DND-41 (cell line): ENCODE measurements at regions not wholly inside any gene's neighbourhood (a gene's known extent, or its start where the extent isn't known, plus 50 kb on each side); places are given as distances from the start of the nearest gene placed in this dataset.

Experiments used
- ATAC-seq: fragments of 200-7000 bp; cut with Tn5 transposase; 3 replicates; pipeline ENCODE4 v1.9.1; 2021; ENCODE audit warnings: low read depth; ENCODE audit not compliant: insufficient read depth
- DNase-seq: peaks from one replicate; pipeline ENCODE4 v3.0.0-alpha.2; 2020
- H2AFZ ChIP-seq: 2 replicates; pipeline ENCODE4 v1.6.0; 2012; ENCODE audit warnings: low read depth, low read length
- H3K27ac ChIP-seq: 2 replicates; pipeline ENCODE4 v1.5.1; 2012; ENCODE audit warnings: low read length, inconsistent platforms
- H3K27me3 ChIP-seq: fragments of 200-600 bp; sonication (generic); 2 replicates; pipeline ENCODE4 v1.6.0; 2012; ENCODE audit warnings: low read length, mild to moderate bottlenecking, inconsistent platforms; ENCODE audit not compliant: insufficient read depth, poor library complexity
- H3K36me3 ChIP-seq: 2 replicates; pipeline ENCODE4 v1.5.1; 2012; ENCODE audit warnings: low read length, inconsistent platforms; ENCODE audit not compliant: insufficient read depth
- H3K4me1 ChIP-seq: 2 replicates; pipeline ENCODE4 v1.5.1; 2012; ENCODE audit warnings: mild to moderate bottlenecking, low read length; ENCODE audit not compliant: insufficient read depth
- H3K4me2 ChIP-seq: 2 replicates; pipeline ENCODE4 v1.6.0; 2012; ENCODE audit warnings: mild to moderate bottlenecking, moderate library complexity, low read length, inconsistent platforms; ENCODE audit not compliant: insufficient read depth
- H3K4me3 ChIP-seq, 2 experiments: fragments of 200-600 bp in 1 of 2; shearing (Covaris generic) in 1 of 2; 2 replicates each; pipeline ENCODE4 v1.5.1; 2012 to 2016; ENCODE audit warnings: inconsistent platforms in 2 of 2, low read length in 2 of 2, mild to moderate bottlenecking in 2 of 2, low read depth in 1 of 2, moderate library complexity in 1 of 2
- H3K79me2 ChIP-seq: 2 replicates; pipeline ENCODE4 v1.6.0; 2012; ENCODE audit warnings: low read length, inconsistent platforms; ENCODE audit not compliant: insufficient read depth
- H3K9ac ChIP-seq: 2 replicates; pipeline ENCODE4 v1.6.0; 2012; ENCODE audit warnings: low read depth, mild to moderate bottlenecking, inconsistent platforms, low read length, moderate library complexity
- H3K9me3 ChIP-seq: 2 replicates; pipeline ENCODE4 v1.5.1; 2012; ENCODE audit warnings: low read length, moderate library complexity, mild to moderate bottlenecking, inconsistent platforms; ENCODE audit not compliant: insufficient read depth, severe bottlenecking
- H4K20me1 ChIP-seq: 2 replicates; pipeline ENCODE4 v1.6.0; 2012; ENCODE audit warnings: low read length; ENCODE audit not compliant: insufficient read depth
- CTCF ChIP-seq: IDR thresholded peaks from 2 replicates; pipeline ENCODE4 v1.5.1; 2012; ENCODE audit warnings: borderline replicate concordance, low read length, moderate library complexity, mild to moderate bottlenecking; ENCODE audit not compliant: poor library complexity, severe bottlenecking; ENCODE audit errors: extremely low read depth
- EZH2 ChIP-seq: IDR thresholded peaks from 3 replicates; pipeline ENCODE4 v1.6.1; 2012; ENCODE audit warnings: borderline replicate concordance, low read depth, mild to moderate bottlenecking, moderate library complexity, low read length, inconsistent platforms; ENCODE audit not compliant: severe bottlenecking

GRCh38 chr10:78713659-78714058, 355.1 kb upstream of the ZMIZ1 start:
- Histone ChIP-seq H3K4me3 (no peak overlapping the region), H3K9ac (no peak overlapping the region), H3K79me2 (no peaks in the 10 kb centered on the region), H2AFZ (no peak overlapping the region), H3K9me3 (no peaks in the 10 kb centered on the region), H3K36me3 (no peaks in the 10 kb centered on the region), H3K4me1 (no peaks in the 10 kb centered on the region), H3K27me3 (no peaks in the 10 kb centered on the region), H3K4me2 (no peak overlapping the region), H3K27ac (no peak overlapping the region), H4K20me1 (no peaks in the 10 kb centered on the region)
- DNase-seq (no peak), ATAC-seq (no peak)
- TF ChIP-seq CTCF, result no peak
- no peak for TF ChIP-seq EZH2

- H3K9me3 ChIP-seq, result no peaks in the 10 kb centered on the region
- no peaks in the 10 kb centered on the region for H3K27me3 ChIP-seq
- H3K4me1 ChIP-seq, result no peaks in the 10 kb centered on the region
- H4K20me1 ChIP-seq, result no peaks in the 10 kb centered on the region
- no peaks in the 10 kb centered on the region for H3K79me2 ChIP-seq
- DNase-seq, result no peak
- TF ChIP-seq CTCF, result no peak
- no peak for TF ChIP-seq EZH2
- H3K27ac ChIP-seq, result no peak overlapping the region
- no peak overlapping the region for H3K4me3 ChIP-seq
- H3K9ac ChIP-seq, result no peak overlapping the region
- H3K4me2 ChIP-seq, result no peak overlapping the region
- ATAC-seq, result no peak
- no peaks in the 10 kb centered on the region for H3K36me3 ChIP-seq
- no peak overlapping the region for H2AFZ ChIP-seq
These were observed 354.5 kb upstream of the ZMIZ1 start for GRCh38 chr10:78714225-78714624.

- no peak for ATAC-seq
- DNase-seq, result no peak
- Histone ChIP-seq H3K27ac (no peak overlapping the region), H3K9me3 (peaks cover 4% of the 10 kb centered on the region), H2AFZ (no peak overlapping the region), H3K79me2 (no peaks in the 10 kb centered on the region), H4K20me1 (no peaks in the 10 kb centered on the region), H3K4me1 (no peaks in the 10 kb centered on the region), H3K36me3 (no peaks in the 10 kb centered on the region), H3K9ac (no peak overlapping the region), H3K27me3 (no peaks in the 10 kb centered on the region), H3K4me3 (no peak overlapping the region), H3K4me2 (no peak overlapping the region)
- no peak for TF ChIP-seq EZH2
- no peak for TF ChIP-seq CTCF
These were observed 353.3 kb upstream of the ZMIZ1 start for GRCh38 chr10:78715435-78715834.

GRCh38 chr10:78716043-78716660, 352.6 kb upstream of the ZMIZ1 start:
- H3K4me2 ChIP-seq, result no peak overlapping the region
- H3K9ac ChIP-seq, result no peak overlapping the region
- H3K36me3 ChIP-seq, result no peaks in the 10 kb centered on the region
- H3K4me3 ChIP-seq, result no peak overlapping the region
- peaks cover 5% of the 10 kb centered on the region for H3K9me3 ChIP-seq
- H4K20me1 ChIP-seq, result no peaks in the 10 kb centered on the region
- no peaks in the 10 kb centered on the region for H3K79me2 ChIP-seq
- TF ChIP-seq CTCF (no peak), EZH2 (no peak)
- H2AFZ ChIP-seq, result no peak overlapping the region
- no peak overlapping the region for H3K27ac ChIP-seq
- no peak for DNase-seq
- H3K27me3 ChIP-seq, result no peaks in the 10 kb centered on the region
- no peaks in the 10 kb centered on the region for H3K4me1 ChIP-seq
- no peak for ATAC-seq
